HG03354 (cell line): ENCODE measurements at regions not wholly inside any gene's neighbourhood (a gene's known extent, or its start where the extent isn't known, plus 50 kb on each side); places are given as distances from the start of the nearest gene placed in this dataset.
A peak's percentile ranks its signal among the peaks of the same experiment; 100 is the strongest.
"Not testable (repeated sequence)": the region's sequence is repeated elsewhere in the genome, so short reads cannot be mapped to it uniquely, and the experiment has no call there.

Source experiments
- ATAC-seq: cut with Tn5 transposase; IDR thresholded peaks from one replicate; pipeline ENCODE4 v1.9.1; 2021; ENCODE audit warnings: mild to moderate bottlenecking; ENCODE audit not compliant: unreplicated experiment, poor library complexity, severe bottlenecking

GRCh38 chr11:122412581-122412980 lies 242.9 kb upstream of the UBASH3B start:
- no peak for ATAC-seq

GRCh38 chr11:122406466-122406865 lies 249.1 kb upstream of the UBASH3B start:
- ATAC-seq = no peak

- no peak for ATAC-seq
Observed at GRCh38 chr11:122405547-122406341, 249.8 kb upstream of the UBASH3B start.

GRCh38 chr11:122404571-122404970 lies 251.0 kb upstream of the UBASH3B start:
- no peak for ATAC-seq

- ATAC-seq = not testable (repeated sequence)
Observed at GRCh38 chr11:122401581-122401980, 253.9 kb upstream of the UBASH3B start.

GRCh38 chr11:122399375-122399774 lies 256.1 kb upstream of the UBASH3B start:
- peak; percentile 71 for ATAC-seq

- ATAC-seq = no peak
Observed at GRCh38 chr11:122398851-122399250, 256.7 kb upstream of the UBASH3B start.

GRCh38 chr11:122398167-122398566 lies 257.4 kb upstream of the UBASH3B start:
- ATAC-seq = no peak

GRCh38 chr11:122395282-122395681 lies 260.2 kb upstream of the UBASH3B start:
- ATAC-seq = no peak

GRCh38 chr11:122394313-122394712 lies 261.2 kb upstream of the UBASH3B start:
- ATAC-seq = no peak

- ATAC-seq = no peak
Observed at GRCh38 chr11:122393209-122393860, 262.2 kb upstream of the UBASH3B start.

GRCh38 chr11:122392508-122392907 lies 263.0 kb upstream of the UBASH3B start:
- no peak for ATAC-seq

GRCh38 chr11:122391049-122391448 lies 264.5 kb upstream of the UBASH3B start:
- ATAC-seq = no peak

GRCh38 chr11:122383186-122383585 lies 267.2 kb upstream of the BLID start:
- ATAC-seq = no peak

- no peak for ATAC-seq
Observed at GRCh38 chr11:122375687-122376399, 259.8 kb upstream of the BLID start.

GRCh38 chr11:122368796-122369195 lies 252.8 kb upstream of the BLID start:
- ATAC-seq = no peak

- ATAC-seq = no peak
Observed at GRCh38 chr11:122367809-122368231, 251.8 kb upstream of the BLID start.

GRCh38 chr11:122365610-122366360 lies 249.8 kb upstream of the BLID start:
- ATAC-seq = no peak

- no peak for ATAC-seq
Observed at GRCh38 chr11:122363296-122363695, 247.3 kb upstream of the BLID start.

- no peak for ATAC-seq
Observed at GRCh38 chr11:122362381-122362780, 246.4 kb upstream of the BLID start.
